Lower leg skin (tissue), 3 donors: ENCODE measurements at regions not wholly inside any gene's neighbourhood (a gene's known extent, or its start where the extent isn't known, plus 50 kb on each side); places are given as distances from the start of the nearest gene placed in this dataset.

Source experiments
- POLR2A ChIP-seq, 2 donors: fragments of 450-650 bp; IDR thresholded peaks; one replicate each; pipeline ENCODE4 v1.6.1; 2016 to 2017; ENCODE audit warnings: antibody characterized with exemption in 2 of 2, mild to moderate bottlenecking in 1 of 2, moderate library complexity in 1 of 2
- TF ChIP-seq, protein P1 (sequence below), 3 donors: fragments of 450-650 bp; IDR thresholded peaks; one replicate each; pipeline ENCODE4 v1.5.1; 2016; ENCODE audit warnings: antibody characterized with exemption in 3 of 3, mild to moderate bottlenecking in 3 of 3, moderate library complexity in 2 of 3

GRCh38 chr4:114191496-114191895 lies 212.0 kb upstream of the ARSJ start:
- TF ChIP-seq, protein P1, sequence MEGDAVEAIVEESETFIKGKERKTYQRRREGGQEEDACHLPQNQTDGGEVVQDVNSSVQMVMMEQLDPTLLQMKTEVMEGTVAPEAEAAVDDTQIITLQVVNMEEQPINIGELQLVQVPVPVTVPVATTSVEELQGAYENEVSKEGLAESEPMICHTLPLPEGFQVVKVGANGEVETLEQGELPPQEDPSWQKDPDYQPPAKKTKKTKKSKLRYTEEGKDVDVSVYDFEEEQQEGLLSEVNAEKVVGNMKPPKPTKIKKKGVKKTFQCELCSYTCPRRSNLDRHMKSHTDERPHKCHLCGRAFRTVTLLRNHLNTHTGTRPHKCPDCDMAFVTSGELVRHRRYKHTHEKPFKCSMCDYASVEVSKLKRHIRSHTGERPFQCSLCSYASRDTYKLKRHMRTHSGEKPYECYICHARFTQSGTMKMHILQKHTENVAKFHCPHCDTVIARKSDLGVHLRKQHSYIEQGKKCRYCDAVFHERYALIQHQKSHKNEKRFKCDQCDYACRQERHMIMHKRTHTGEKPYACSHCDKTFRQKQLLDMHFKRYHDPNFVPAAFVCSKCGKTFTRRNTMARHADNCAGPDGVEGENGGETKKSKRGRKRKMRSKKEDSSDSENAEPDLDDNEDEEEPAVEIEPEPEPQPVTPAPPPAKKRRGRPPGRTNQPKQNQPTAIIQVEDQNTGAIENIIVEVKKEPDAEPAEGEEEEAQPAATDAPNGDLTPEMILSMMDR (IDR thresholded peaks at IDR 0.05): no peak
- no peak for TF ChIP-seq POLR2A (IDR thresholded peaks at IDR 0.05)
